ENCODE measurements at regions not wholly inside any gene's neighbourhood (a gene's known extent, or its start where the extent isn't known, plus 50 kb on each side); places are given as distances from the start of the nearest gene placed in this dataset.

GRCh38 chr11:130548491-130548833 is 100.0 kb downstream of the ADAMTS15 start:
- Mint-ChIP-seq H3K9me3 (no peaks in the 10 kb centered on the region), H3K4me1 (no peaks in the 10 kb centered on the region), H3K4me3 (no peak overlapping the region), H3K27me3 (no peaks in the 10 kb centered on the region), H3K27ac (no peak overlapping the region), H3K36me3 (ENCODE audit: low read depth) (no peaks in the 10 kb centered on the region)
- ChIA-PET POLR2A (no interaction called here), CTCF (no interaction called here)
- DNase-seq: no peak
- ATAC-seq (ENCODE audit: low read depth): no peak
- no peak for TF ChIP-seq CTCF (IDR thresholded peaks at IDR 0.05)
- intact Hi-C loops (cut with micrococcal nuclease): no loop called here

GRCh38 chr11:130549393-130549999 is 101.1 kb downstream of the ADAMTS15 start:
- intact Hi-C loops (cut with micrococcal nuclease): no loop called here
- Mint-ChIP-seq H3K4me3 (no peak overlapping the region), H3K36me3 (ENCODE audit: low read depth) (no peaks in the 10 kb centered on the region), H3K27ac (no peak overlapping the region), H3K9me3 (no peaks in the 10 kb centered on the region), H3K27me3 (no peaks in the 10 kb centered on the region), H3K4me1 (no peaks in the 10 kb centered on the region)
- ATAC-seq (ENCODE audit: low read depth): no peak
- CTCF ChIA-PET: no interaction called here
- DNase-seq: no peak
- no peak for TF ChIP-seq CTCF (IDR thresholded peaks at IDR 0.05)
- POLR2A ChIA-PET: no interaction called here

- intact Hi-C loops (cut with micrococcal nuclease): no loop called here
- TF ChIP-seq CTCF (IDR thresholded peaks at IDR 0.05): no peak
- ATAC-seq (ENCODE audit: low read depth) (no peak), DNase-seq (no peak)
- no peaks in the 10 kb centered on the region for H3K9me3 Mint-ChIP-seq
- H3K27ac Mint-ChIP-seq: no peak overlapping the region
- ChIA-PET CTCF (no interaction called here), POLR2A (no interaction called here)
- H3K4me3 Mint-ChIP-seq: no peak overlapping the region
- H3K36me3 Mint-ChIP-seq (ENCODE audit: low read depth): no peaks in the 10 kb centered on the region
- H3K4me1 Mint-ChIP-seq: no peaks in the 10 kb centered on the region
- peaks cover under 1% of the 10 kb centered on the region for H3K27me3 Mint-ChIP-seq
Observed at GRCh38 chr11:130550150-130550549, 101.7 kb downstream of the ADAMTS15 start.

- H3K4me1 Mint-ChIP-seq: no peaks in the 10 kb centered on the region
- H3K36me3 Mint-ChIP-seq (ENCODE audit: low read depth): no peaks in the 10 kb centered on the region
- H3K9me3 Mint-ChIP-seq: no peaks in the 10 kb centered on the region
- no peak overlapping the region for H3K4me3 Mint-ChIP-seq
- POLR2A ChIA-PET: no interaction called here
- intact Hi-C loops (cut with micrococcal nuclease): no loop called here
- CTCF ChIA-PET: no interaction called here
- peaks cover 4% of the 10 kb centered on the region for H3K27me3 Mint-ChIP-seq
- no peak for TF ChIP-seq CTCF (IDR thresholded peaks at IDR 0.05)
- DNase-seq (no peak), ATAC-seq (ENCODE audit: low read depth) (no peak)
- H3K27ac Mint-ChIP-seq: no peak overlapping the region
Observed at GRCh38 chr11:130550984-130551383, 102.5 kb downstream of the ADAMTS15 start.

GRCh38 chr11:130551388-130551787 is 102.9 kb downstream of the ADAMTS15 start:
- Mint-ChIP-seq H3K4me1 (no peaks in the 10 kb centered on the region), H3K4me3 (no peak overlapping the region), H3K36me3 (ENCODE audit: low read depth) (no peaks in the 10 kb centered on the region), H3K9me3 (no peaks in the 10 kb centered on the region), H3K27me3 (peaks cover 4% of the 10 kb centered on the region), H3K27ac (no peak overlapping the region)
- ChIA-PET POLR2A (no interaction called here), CTCF (no interaction called here)
- intact Hi-C loops (cut with micrococcal nuclease): no loop called here
- DNase-seq: no peak
- ATAC-seq (ENCODE audit: low read depth): no peak
- no peak for TF ChIP-seq CTCF (IDR thresholded peaks at IDR 0.05)

All from activated B cell treated with CpG ODN at 0.5 μM for 24 hours (primary cell).